ENCODE measurements at regions not wholly inside any gene's neighbourhood (a gene's known extent, or its start where the extent isn't known, plus 50 kb on each side); places are given as distances from the start of the nearest gene placed in this dataset.

GRCh38 chr5:13613621-13614020 lies 330.9 kb downstream of the DNAH5 start:
- TF ChIP-seq EZH2phosphoT487 (IDR thresholded peaks at IDR 0.05; ENCODE audit: borderline replicate concordance, low read length), result no peak
- TF ChIP-seq, protein P1, sequence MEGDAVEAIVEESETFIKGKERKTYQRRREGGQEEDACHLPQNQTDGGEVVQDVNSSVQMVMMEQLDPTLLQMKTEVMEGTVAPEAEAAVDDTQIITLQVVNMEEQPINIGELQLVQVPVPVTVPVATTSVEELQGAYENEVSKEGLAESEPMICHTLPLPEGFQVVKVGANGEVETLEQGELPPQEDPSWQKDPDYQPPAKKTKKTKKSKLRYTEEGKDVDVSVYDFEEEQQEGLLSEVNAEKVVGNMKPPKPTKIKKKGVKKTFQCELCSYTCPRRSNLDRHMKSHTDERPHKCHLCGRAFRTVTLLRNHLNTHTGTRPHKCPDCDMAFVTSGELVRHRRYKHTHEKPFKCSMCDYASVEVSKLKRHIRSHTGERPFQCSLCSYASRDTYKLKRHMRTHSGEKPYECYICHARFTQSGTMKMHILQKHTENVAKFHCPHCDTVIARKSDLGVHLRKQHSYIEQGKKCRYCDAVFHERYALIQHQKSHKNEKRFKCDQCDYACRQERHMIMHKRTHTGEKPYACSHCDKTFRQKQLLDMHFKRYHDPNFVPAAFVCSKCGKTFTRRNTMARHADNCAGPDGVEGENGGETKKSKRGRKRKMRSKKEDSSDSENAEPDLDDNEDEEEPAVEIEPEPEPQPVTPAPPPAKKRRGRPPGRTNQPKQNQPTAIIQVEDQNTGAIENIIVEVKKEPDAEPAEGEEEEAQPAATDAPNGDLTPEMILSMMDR (IDR thresholded peaks at IDR 0.05; ENCODE audit: low read depth, low read length, poor library complexity, severe bottlenecking), result no peak
- H4K20me1 ChIP-seq (ENCODE audit: control insufficient read depth, insufficient read depth, low read depth, low read length), result no peaks in the 10 kb centered on the region
- no peaks in the 10 kb centered on the region for H3F3A ChIP-seq (ENCODE audit: control insufficient read depth, insufficient read depth)
- no peaks in the 10 kb centered on the region for H3K9me2 ChIP-seq (replicated peaks; ENCODE audit: control insufficient read depth, low read length)
- H3K79me2 ChIP-seq (ENCODE audit: control insufficient read depth, low read length), result no peaks in the 10 kb centered on the region
- no peaks in the 10 kb centered on the region for H3K36me3 ChIP-seq (ENCODE audit: control insufficient read depth, low read length)
- H3K4me2 ChIP-seq (ENCODE audit: low read length), result no peak overlapping the region
- H3K27ac ChIP-seq (ENCODE audit: low read depth, low read length), result no peak overlapping the region
- no peaks in the 10 kb centered on the region for H3K4me1 ChIP-seq (ENCODE audit: control insufficient read depth, low read length)
- no peaks in the 10 kb centered on the region for H3K27me3 ChIP-seq (ENCODE audit: control insufficient read depth, low read length)
- no peak overlapping the region for H3K4me3 ChIP-seq (ENCODE audit: low read length)
- no peaks in the 10 kb centered on the region for H3K9me3 ChIP-seq (ENCODE audit: control insufficient read depth, insufficient read depth, low read length)

DNA sequence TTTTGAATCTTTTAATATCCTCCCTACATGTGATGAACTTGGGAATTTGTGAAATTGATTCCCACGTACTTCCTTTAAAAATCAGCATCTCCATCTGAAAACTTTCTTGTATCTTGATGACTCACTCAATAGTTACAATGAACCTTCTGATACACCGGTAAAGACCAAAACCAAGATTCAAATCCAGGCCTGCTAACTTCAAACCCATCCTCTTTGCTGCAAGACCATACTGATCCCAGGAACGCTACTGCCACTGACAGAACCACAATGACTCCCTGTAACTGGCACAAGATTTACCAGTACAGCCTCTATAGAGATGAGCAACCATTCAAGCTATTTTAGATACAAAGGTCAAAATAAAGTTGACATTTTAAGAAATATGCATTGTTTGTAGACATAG lies 332.9 kb downstream of the DNAH5 start:
- Histone ChIP-seq H3K4me2 (ENCODE audit: low read length) (no peak overlapping the region), H4K20me1 (ENCODE audit: control insufficient read depth, insufficient read depth, low read depth, low read length) (no peaks in the 10 kb centered on the region), H3K9me2 (replicated peaks; ENCODE audit: control insufficient read depth, low read length) (no peaks in the 10 kb centered on the region), H3K36me3 (ENCODE audit: control insufficient read depth, low read length) (no peaks in the 10 kb centered on the region), H3K27ac (ENCODE audit: low read depth, low read length) (no peak overlapping the region), H3K4me3 (ENCODE audit: low read length) (no peak overlapping the region), H3K27me3 (ENCODE audit: control insufficient read depth, low read length) (no peaks in the 10 kb centered on the region), H3K4me1 (ENCODE audit: control insufficient read depth, low read length) (no peaks in the 10 kb centered on the region), H3F3A (ENCODE audit: control insufficient read depth, insufficient read depth) (no peaks in the 10 kb centered on the region), H3K9me3 (ENCODE audit: control insufficient read depth, insufficient read depth, low read length) (no peaks in the 10 kb centered on the region), H3K79me2 (ENCODE audit: control insufficient read depth, low read length) (no peaks in the 10 kb centered on the region)
- TF ChIP-seq, protein P1 (IDR thresholded peaks at IDR 0.05; ENCODE audit: low read depth, low read length, poor library complexity, severe bottlenecking), result no peak
- TF ChIP-seq EZH2phosphoT487 (IDR thresholded peaks at IDR 0.05; ENCODE audit: borderline replicate concordance, low read length), result no peak

- Histone ChIP-seq H3K4me1 (ENCODE audit: control insufficient read depth, low read length) (no peaks in the 10 kb centered on the region), H3K9me3 (ENCODE audit: control insufficient read depth, insufficient read depth, low read length) (no peaks in the 10 kb centered on the region), H3K27me3 (ENCODE audit: control insufficient read depth, low read length) (no peaks in the 10 kb centered on the region), H3K79me2 (ENCODE audit: control insufficient read depth, low read length) (no peaks in the 10 kb centered on the region), H4K20me1 (ENCODE audit: control insufficient read depth, insufficient read depth, low read depth, low read length) (no peaks in the 10 kb centered on the region), H3K4me3 (ENCODE audit: low read length) (no peak overlapping the region), H3K9me2 (replicated peaks; ENCODE audit: control insufficient read depth, low read length) (no peaks in the 10 kb centered on the region), H3K4me2 (ENCODE audit: low read length) (no peak overlapping the region), H3K27ac (ENCODE audit: low read depth, low read length) (no peak overlapping the region), H3K36me3 (ENCODE audit: control insufficient read depth, low read length) (no peaks in the 10 kb centered on the region), H3F3A (ENCODE audit: control insufficient read depth, insufficient read depth) (no peaks in the 10 kb centered on the region)
- TF ChIP-seq, protein P1 (IDR thresholded peaks at IDR 0.05; ENCODE audit: low read depth, low read length, poor library complexity, severe bottlenecking), result no peak
- TF ChIP-seq EZH2phosphoT487 (IDR thresholded peaks at IDR 0.05; ENCODE audit: borderline replicate concordance, low read length), result no peak
These were observed 335.0 kb downstream of the DNAH5 start for GRCh38 chr5:13609504-13609903.

- Histone ChIP-seq H3K27ac (ENCODE audit: low read depth, low read length) (no peak overlapping the region), H3F3A (ENCODE audit: control insufficient read depth, insufficient read depth) (no peaks in the 10 kb centered on the region), H3K9me2 (replicated peaks; ENCODE audit: control insufficient read depth, low read length) (no peaks in the 10 kb centered on the region), H4K20me1 (ENCODE audit: control insufficient read depth, insufficient read depth, low read depth, low read length) (no peaks in the 10 kb centered on the region), H3K27me3 (ENCODE audit: control insufficient read depth, low read length) (no peaks in the 10 kb centered on the region), H3K79me2 (ENCODE audit: control insufficient read depth, low read length) (no peaks in the 10 kb centered on the region), H3K4me3 (ENCODE audit: low read length) (no peak overlapping the region), H3K36me3 (ENCODE audit: control insufficient read depth, low read length) (no peaks in the 10 kb centered on the region), H3K4me2 (ENCODE audit: low read length) (no peak overlapping the region), H3K4me1 (ENCODE audit: control insufficient read depth, low read length) (no peaks in the 10 kb centered on the region), H3K9me3 (ENCODE audit: control insufficient read depth, insufficient read depth, low read length) (no peaks in the 10 kb centered on the region)
- TF ChIP-seq, protein P1 (IDR thresholded peaks at IDR 0.05; ENCODE audit: low read depth, low read length, poor library complexity, severe bottlenecking), result no peak
- no peak for TF ChIP-seq EZH2phosphoT487 (IDR thresholded peaks at IDR 0.05; ENCODE audit: borderline replicate concordance, low read length)
These were observed 338.4 kb downstream of the DNAH5 start for GRCh38 chr5:13606051-13606450.

Measured in DOHH2 (cell line).